CD8-positive, alpha-beta memory T cell (primary cell): ENCODE measurements at regions not wholly inside any gene's neighbourhood (a gene's known extent, or its start where the extent isn't known, plus 50 kb on each side); places are given as distances from the start of the nearest gene placed in this dataset.
"Not testable (repeated sequence)": the region's sequence is repeated elsewhere in the genome, so short reads cannot be mapped to it uniquely, and the experiment has no call there.

ENCODE experiments used
- CTCF ChIA-PET: fragments of 350-600 bp; sonication (Branson Sonifier 250); formaldehyde crosslinking; loops from one replicate; lab custom pipeline; 2021; ENCODE audit warnings: antibody characterized with exemption; lab: Charles Lee
- POLR2A ChIA-PET: fragments of 350-600 bp; sonication (Branson Sonifier 250); formaldehyde crosslinking; loops from one replicate; lab custom pipeline; 2021; ENCODE audit warnings: antibody characterized with exemption; lab: Charles Lee
- DNase-seq, 5 donors: peaks; one replicate each; pipeline versions ENCODE4 v3.0.0 to v3.0.0-alpha.2; 2020 to 2022; ENCODE audit warnings: mixed read lengths in 1 of 5
- H3K27ac ChIP-seq: one replicate; pipeline ENCODE4 v1.7.0; 2013; ENCODE audit warnings: low read depth, mild to moderate bottlenecking, low read length, moderate library complexity
- H3K27me3 ChIP-seq: 2 replicates; pipeline ENCODE4 v1.7.0; 2013; ENCODE audit warnings: low read length, mild to moderate bottlenecking; ENCODE audit not compliant: insufficient read depth, poor library complexity, severe bottlenecking
- H3K36me3 ChIP-seq: 2 replicates; pipeline ENCODE4 v1.7.0; 2013; ENCODE audit warnings: mild to moderate bottlenecking, low read length, moderate library complexity; ENCODE audit not compliant: insufficient read depth
- H3K4me1 ChIP-seq: 2 replicates; pipeline ENCODE4 v1.7.0; 2013; ENCODE audit warnings: mild to moderate bottlenecking, low read length, moderate library complexity; ENCODE audit not compliant: insufficient read depth
- H3K4me3 ChIP-seq: 2 replicates; pipeline ENCODE4 v1.7.0; 2013; ENCODE audit warnings: mild to moderate bottlenecking, low read length
- H3K9me3 ChIP-seq: 2 replicates; pipeline ENCODE4 v1.7.0; 2013; ENCODE audit warnings: mild to moderate bottlenecking, low read length
- H3K27ac Mint-ChIP-seq, 8 donors: one replicate each; pipeline ENCODE4 v1.8.0; 2020 to 2021; ENCODE audit warnings: mixed read lengths in 8 of 8, mild to moderate bottlenecking in 6 of 8, inconsistent platforms in 3 of 8, moderate library complexity in 3 of 8
- H3K27me3 Mint-ChIP-seq, 2 donors: one replicate each; pipeline ENCODE4 v1.8.0; 2020 to 2021; ENCODE audit warnings: mixed read lengths in 2 of 2, mild to moderate bottlenecking in 1 of 2, moderate library complexity in 1 of 2
- H3K36me3 Mint-ChIP-seq, 3 donors: one replicate each; pipeline ENCODE4 v1.8.0; 2020 to 2021; ENCODE audit warnings: mixed read lengths in 3 of 3, inconsistent platforms in 1 of 3, mild to moderate bottlenecking in 1 of 3
- H3K4me1 Mint-ChIP-seq, 3 donors: one replicate each; pipeline ENCODE4 v1.8.0; 2020 to 2021; ENCODE audit warnings: mixed read lengths in 3 of 3, inconsistent platforms in 1 of 3, mild to moderate bottlenecking in 1 of 3
- H3K4me3 Mint-ChIP-seq, 7 donors: one replicate each; pipeline ENCODE4 v1.8.0; 2020 to 2021; ENCODE audit warnings: mixed read lengths in 7 of 7, mild to moderate bottlenecking in 6 of 7, moderate library complexity in 4 of 7, inconsistent platforms in 2 of 7
- H3K9me3 Mint-ChIP-seq, 5 donors: one replicate each; pipeline ENCODE4 v1.8.0; 2020 to 2022; ENCODE audit warnings: mixed read lengths in 5 of 5, mild to moderate bottlenecking in 3 of 5, moderate library complexity in 2 of 5, inconsistent platforms in 1 of 5

DNA sequence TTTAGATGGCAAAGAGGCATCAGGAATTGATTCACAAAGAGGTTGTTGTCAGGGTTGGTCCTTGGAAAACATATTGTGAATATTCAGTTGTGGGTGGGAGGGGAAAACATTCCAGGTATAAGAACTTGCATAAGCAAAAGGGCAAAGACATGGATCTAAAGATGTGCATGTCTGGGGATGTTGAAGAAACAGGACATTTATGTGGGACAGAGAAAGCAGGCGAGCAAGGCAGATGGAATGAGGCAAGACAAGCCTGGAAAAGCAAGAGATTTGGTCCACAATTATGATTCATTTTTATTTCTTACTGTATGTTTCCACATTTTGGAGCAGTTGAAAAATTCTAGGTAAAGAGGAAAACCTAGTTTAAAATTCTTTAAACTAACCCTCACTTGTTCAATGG, 134.9 kb upstream of the CXXC4 start:
- H3K4me3 Mint-ChIP-seq = no peak overlapping the region
- no peaks in the 10 kb centered on the region for H3K36me3 ChIP-seq
- ChIA-PET CTCF (no interaction called here), POLR2A (no interaction called here)
- no peaks in the 10 kb centered on the region for H3K27me3 Mint-ChIP-seq
- no peak overlapping the region for H3K27ac Mint-ChIP-seq
- no peak overlapping the region for H3K4me3 ChIP-seq
- DNase-seq = no peak
- H3K36me3 Mint-ChIP-seq = no peaks in the 10 kb centered on the region
- H3K9me3 ChIP-seq = no peaks in the 10 kb centered on the region
- H3K27me3 ChIP-seq = no peaks in the 10 kb centered on the region
- no peak overlapping the region for H3K27ac ChIP-seq
- no peaks in the 10 kb centered on the region for H3K9me3 Mint-ChIP-seq
- H3K4me1 Mint-ChIP-seq = no peaks in the 10 kb centered on the region
- no peaks in the 10 kb centered on the region for H3K4me1 ChIP-seq

DNA sequence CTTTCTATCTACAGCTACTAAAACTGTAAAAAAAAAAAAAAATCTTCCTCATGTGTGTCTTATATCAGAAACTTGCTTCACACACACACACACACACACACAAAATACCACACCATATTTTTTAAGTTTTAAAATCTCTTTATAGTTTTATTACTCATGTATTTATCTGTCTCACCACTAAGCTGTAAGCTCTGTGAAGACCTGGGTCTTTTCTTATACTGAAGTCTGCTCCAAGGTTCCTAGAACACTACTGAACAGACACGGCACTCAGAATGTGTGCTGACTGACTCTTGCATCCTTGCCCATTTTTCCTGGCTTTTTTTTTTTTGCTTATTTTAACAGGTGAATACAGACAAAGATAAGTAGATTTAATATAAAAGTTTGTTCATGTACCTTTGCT, 135.6 kb upstream of the CXXC4 start:
- H3K27me3 ChIP-seq = no peaks in the 10 kb centered on the region
- H3K27ac ChIP-seq = no peak overlapping the region
- H3K4me3 ChIP-seq = no peak overlapping the region
- H3K27me3 Mint-ChIP-seq = no peaks in the 10 kb centered on the region
- H3K9me3 ChIP-seq = no peaks in the 10 kb centered on the region
- H3K4me1 Mint-ChIP-seq = no peaks in the 10 kb centered on the region
- POLR2A ChIA-PET = no interaction called here
- peak overlapping the region in 1 of 8 donors; percentile 21 for H3K27ac Mint-ChIP-seq
- H3K36me3 ChIP-seq = no peaks in the 10 kb centered on the region
- no peak for DNase-seq
- no peaks in the 10 kb centered on the region for H3K36me3 Mint-ChIP-seq
- no peak overlapping the region for H3K4me3 Mint-ChIP-seq
- H3K4me1 ChIP-seq = no peaks in the 10 kb centered on the region
- CTCF ChIA-PET = no interaction called here
- H3K9me3 Mint-ChIP-seq = no peaks in the 10 kb centered on the region

DNA sequence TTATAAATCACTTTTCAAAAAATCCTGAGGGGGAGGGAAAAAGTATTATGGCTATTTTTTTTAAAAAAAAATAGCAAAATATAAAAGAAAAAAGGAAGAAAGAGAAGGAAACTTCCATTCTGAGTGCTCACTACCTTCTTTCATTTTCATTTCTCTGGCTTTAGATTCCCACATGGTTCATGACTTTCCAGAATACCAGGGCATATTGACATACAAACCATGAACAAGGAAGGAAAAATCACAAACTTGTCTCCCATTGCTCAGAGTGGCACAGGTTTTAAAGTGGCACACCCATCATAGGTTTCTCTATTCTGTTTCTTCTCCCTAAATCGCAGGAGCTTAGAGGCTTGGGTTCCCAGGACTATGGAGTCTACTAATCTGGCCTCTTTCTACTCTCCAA, 136.3 kb upstream of the CXXC4 start:
- Histone ChIP-seq H3K27ac (no peak overlapping the region), H3K27me3 (no peaks in the 10 kb centered on the region), H3K4me3 (no peak overlapping the region), H3K9me3 (no peaks in the 10 kb centered on the region), H3K36me3 (no peaks in the 10 kb centered on the region), H3K4me1 (no peaks in the 10 kb centered on the region)
- Mint-ChIP-seq H3K9me3 (no peaks in the 10 kb centered on the region), H3K27ac (no peak overlapping the region), H3K4me1 (no peaks in the 10 kb centered on the region), H3K4me3 (no peak overlapping the region), H3K27me3 (no peaks in the 10 kb centered on the region), H3K36me3 (no peaks in the 10 kb centered on the region)
- CTCF ChIA-PET = no interaction called here
- DNase-seq = no peak
- POLR2A ChIA-PET = interaction anchor here (0.5 kb wide), 1 partner anchor 161 kb away, joined by 3 read pairs; no protein-coding TSS in a partner anchor

DNA sequence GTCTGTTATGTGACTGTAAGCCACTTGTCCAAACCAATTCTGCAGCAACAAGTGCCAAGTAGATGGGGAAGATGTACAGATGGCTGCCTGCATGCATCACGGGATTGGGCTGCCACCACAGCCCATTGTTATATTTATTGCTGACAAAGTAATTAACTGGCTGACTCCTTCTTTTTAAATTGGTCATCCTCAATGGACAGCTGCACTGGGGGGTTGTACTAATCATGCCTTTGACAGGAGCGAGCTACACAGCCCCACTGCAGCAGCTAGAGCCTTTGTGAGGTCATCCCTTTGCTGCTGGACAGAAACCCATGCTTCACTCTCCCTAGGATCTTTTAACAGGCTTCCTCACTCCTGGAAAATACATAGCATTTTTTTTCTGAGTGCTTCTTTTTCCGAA, 146.7 kb upstream of the CXXC4 start:
- H3K4me1 ChIP-seq = no peaks in the 10 kb centered on the region
- Mint-ChIP-seq H3K27ac (no peak overlapping the region), H3K4me3 (no peak overlapping the region), H3K36me3 (no peaks in the 10 kb centered on the region), H3K27me3 (no peaks in the 10 kb centered on the region), H3K9me3 (no peaks in the 10 kb centered on the region), H3K4me1 (no peaks in the 10 kb centered on the region)
- ChIA-PET POLR2A (no interaction called here), CTCF (no interaction called here)
- H3K9me3 ChIP-seq = no peaks in the 10 kb centered on the region
- H3K4me3 ChIP-seq = no peak overlapping the region
- no peaks in the 10 kb centered on the region for H3K27me3 ChIP-seq
- DNase-seq = no peak
- no peak overlapping the region for H3K27ac ChIP-seq
- no peaks in the 10 kb centered on the region for H3K36me3 ChIP-seq

DNA sequence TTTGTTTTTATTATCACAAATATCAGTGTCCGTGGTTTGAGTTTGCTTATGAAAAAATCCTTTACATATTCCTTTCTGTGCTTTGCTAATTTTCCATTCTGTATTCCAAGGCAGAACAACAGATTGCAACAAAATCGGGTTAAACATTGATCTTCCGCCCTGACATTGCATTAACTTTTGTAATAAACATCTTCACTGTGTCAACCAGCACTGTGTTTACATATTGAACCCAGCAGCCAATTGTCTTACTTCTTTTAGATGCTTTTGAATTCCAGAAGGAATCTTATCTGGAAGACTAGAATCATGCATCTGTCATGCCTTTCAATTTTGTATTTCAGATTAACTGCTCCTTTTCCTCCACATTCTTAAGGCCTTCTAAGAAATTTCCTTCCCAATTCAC, 147.8 kb upstream of the CXXC4 start:
- POLR2A ChIA-PET = no interaction called here
- CTCF ChIA-PET = no interaction called here
- H3K27me3 ChIP-seq = no peaks in the 10 kb centered on the region
- no peaks in the 10 kb centered on the region for H3K36me3 ChIP-seq
- no peak overlapping the region for H3K4me3 Mint-ChIP-seq
- peaks cover 0 to 6% (median 0%) of the 10 kb centered on the region in 5 donors for H3K9me3 Mint-ChIP-seq
- no peak overlapping the region for H3K4me3 ChIP-seq
- H3K27ac Mint-ChIP-seq = no peak overlapping the region
- no peaks in the 10 kb centered on the region for H3K4me1 ChIP-seq
- H3K27me3 Mint-ChIP-seq = no peaks in the 10 kb centered on the region
- DNase-seq = no peak
- H3K36me3 Mint-ChIP-seq = no peaks in the 10 kb centered on the region
- no peak overlapping the region for H3K27ac ChIP-seq
- H3K4me1 Mint-ChIP-seq = no peaks in the 10 kb centered on the region
- H3K9me3 ChIP-seq = no peaks in the 10 kb centered on the region

DNA sequence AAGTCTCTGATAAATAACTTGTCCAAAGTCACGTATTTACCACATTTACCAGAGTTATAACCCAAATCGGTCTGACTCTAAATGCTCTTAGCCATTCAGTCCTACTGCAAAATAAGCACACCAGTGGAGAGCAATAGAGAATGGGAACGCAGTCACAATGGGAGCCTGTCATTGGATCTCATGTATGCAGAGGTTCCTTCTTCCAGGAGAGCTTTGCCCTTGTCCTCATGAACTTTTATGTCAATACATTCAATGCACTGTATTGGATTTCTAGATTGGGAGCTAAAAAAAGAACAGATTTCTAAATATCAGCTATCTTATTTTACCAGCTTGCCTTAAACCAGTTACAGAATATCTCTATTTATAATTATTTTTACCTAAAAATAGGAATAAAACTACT, 149.1 kb upstream of the CXXC4 start:
- peaks cover 0 to 12% (median 1%) of the 10 kb centered on the region in 5 donors for H3K9me3 Mint-ChIP-seq
- no peaks in the 10 kb centered on the region for H3K27me3 ChIP-seq
- CTCF ChIA-PET = no interaction called here
- H3K27ac ChIP-seq = no peak overlapping the region
- POLR2A ChIA-PET = no interaction called here
- H3K9me3 ChIP-seq = no peaks in the 10 kb centered on the region
- no peaks in the 10 kb centered on the region for H3K4me1 ChIP-seq
- no peaks in the 10 kb centered on the region for H3K36me3 Mint-ChIP-seq
- no peak overlapping the region for H3K4me3 Mint-ChIP-seq
- no peaks in the 10 kb centered on the region for H3K4me1 Mint-ChIP-seq
- no peaks in the 10 kb centered on the region for H3K36me3 ChIP-seq
- no peak overlapping the region for H3K4me3 ChIP-seq
- peak overlapping the region in 1 of 8 donors; percentile 14 for H3K27ac Mint-ChIP-seq
- H3K27me3 Mint-ChIP-seq = no peaks in the 10 kb centered on the region
- DNase-seq = no peak

DNA sequence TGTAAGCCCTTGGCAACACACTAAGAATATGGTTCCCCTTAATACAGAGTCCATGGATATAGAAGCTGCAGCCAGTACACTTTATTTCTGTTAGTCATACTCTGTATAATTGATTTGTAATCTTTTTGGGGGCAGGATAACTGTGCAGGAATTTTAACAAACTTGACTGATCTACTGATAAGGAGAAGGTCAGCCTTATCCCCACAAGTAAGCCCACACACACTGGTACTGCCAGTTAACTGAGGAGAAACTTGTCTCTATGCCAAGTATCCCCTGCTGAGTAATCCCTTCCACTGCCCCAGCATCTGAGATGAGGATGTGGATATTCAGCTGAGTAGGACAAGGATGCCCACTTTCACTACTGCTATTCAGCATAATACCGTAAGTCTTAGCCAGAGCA, 154.9 kb upstream of the CXXC4 start:
- DNase-seq = no peak
- Mint-ChIP-seq H3K27ac (no peak overlapping the region), H3K27me3 (no peaks in the 10 kb centered on the region), H3K9me3 (peaks cover 0 to 27% (median 3%) of the 10 kb centered on the region in 5 donors), H3K4me3 (no peak overlapping the region), H3K4me1 (no peaks in the 10 kb centered on the region), H3K36me3 (no peaks in the 10 kb centered on the region)
- Histone ChIP-seq H3K36me3 (no peaks in the 10 kb centered on the region), H3K27ac (no peak overlapping the region), H3K4me1 (no peaks in the 10 kb centered on the region), H3K9me3 (no peaks in the 10 kb centered on the region), H3K27me3 (no peaks in the 10 kb centered on the region), H3K4me3 (no peak overlapping the region)
- ChIA-PET CTCF (no interaction called here), POLR2A (no interaction called here)

DNA sequence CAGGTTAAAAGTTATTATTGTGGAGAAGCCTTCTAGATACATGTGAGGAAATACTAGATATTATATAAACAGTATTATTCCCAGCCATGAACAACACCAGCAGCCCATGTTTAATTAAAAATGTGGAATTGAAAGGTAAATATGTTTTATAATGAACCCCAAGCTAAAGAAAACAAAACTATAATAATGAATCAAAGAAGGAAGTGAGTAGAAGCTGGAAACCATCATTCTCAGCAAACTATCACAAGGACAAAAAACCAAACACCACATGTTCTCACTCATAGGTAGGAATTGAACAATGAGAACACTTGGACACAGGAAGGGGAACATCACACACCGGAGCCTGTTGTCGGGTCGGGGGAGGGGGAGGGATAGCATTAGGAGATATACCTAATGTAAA, 167.6 kb upstream of the CXXC4 start:
- H3K4me3 ChIP-seq, CTCF ChIA-PET, H3K27me3 Mint-ChIP-seq, H3K9me3 Mint-ChIP-seq, H3K27ac Mint-ChIP-seq, H3K4me3 Mint-ChIP-seq, POLR2A ChIA-PET, H3K36me3 ChIP-seq, DNase-seq, H3K27ac ChIP-seq, H3K4me1 ChIP-seq, H3K27me3 ChIP-seq, H3K36me3 Mint-ChIP-seq, H3K4me1 Mint-ChIP-seq, H3K9me3 ChIP-seq: not testable (repeated sequence)

DNA sequence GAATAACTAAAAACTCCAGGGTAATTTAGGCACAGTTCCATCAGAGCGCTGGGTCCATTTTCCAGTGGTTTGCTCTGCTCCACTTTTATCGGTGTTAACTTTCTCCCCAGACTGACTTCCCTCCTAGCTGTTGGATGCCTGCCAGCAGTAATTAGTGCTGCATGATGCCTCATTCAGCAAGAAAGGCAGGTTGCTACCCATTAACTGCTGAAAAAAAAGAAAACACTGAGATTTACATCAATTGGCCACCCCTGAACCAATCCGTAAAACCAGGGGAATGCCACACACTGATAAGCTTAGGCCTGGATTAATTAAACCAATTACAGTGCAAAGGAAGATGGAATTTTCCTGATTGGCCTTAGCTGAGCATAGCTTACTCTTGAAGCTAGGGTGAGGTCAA, 182.4 kb upstream of the CXXC4 start:
- CTCF ChIA-PET = no interaction called here
- H3K27ac Mint-ChIP-seq = no peak overlapping the region

More for the DNA sequence above, 182.4 kb upstream of the CXXC4 start:
- Mint-ChIP-seq H3K36me3 (no peaks in the 10 kb centered on the region), H3K4me3 (no peak overlapping the region), H3K27me3 (no peaks in the 10 kb centered on the region), H3K9me3 (peaks cover 2 to 7% (median 4%) of the 10 kb centered on the region in 5 donors), H3K4me1 (no peaks in the 10 kb centered on the region)
- POLR2A ChIA-PET = no interaction called here
- Histone ChIP-seq H3K4me3 (no peak overlapping the region), H3K4me1 (no peaks in the 10 kb centered on the region), H3K9me3 (no peaks in the 10 kb centered on the region), H3K36me3 (no peaks in the 10 kb centered on the region), H3K27me3 (no peaks in the 10 kb centered on the region), H3K27ac (no peak overlapping the region)
- no peak for DNase-seq
